Smooth muscle cell (in vitro differentiated cells): ENCODE measurements at regions not wholly inside any gene's neighbourhood (a gene's known extent, or its start where the extent isn't known, plus 50 kb on each side); places are given as distances from the start of the nearest gene placed in this dataset.

ENCODE experiments used
- DNase-seq: peaks from one replicate; lab custom pipeline; 2025; ENCODE audit not compliant: unreplicated experiment; lab: John Stamatoyannopoulos, UW
- H2AFZ ChIP-seq: fragments of 200-600 bp; sonication (generic); 2 replicates; pipeline ENCODE4 v1.6.0; 2016; ENCODE audit warnings: antibody characterized with exemption, low read depth, mild to moderate bottlenecking
- H3F3A ChIP-seq: fragments of 200-600 bp; sonication (generic); 2 replicates; pipeline ENCODE4 v1.6.0; 2017; ENCODE audit warnings: antibody characterized with exemption, low read depth
- H3K27ac ChIP-seq: fragments of 200-600 bp; sonication (generic); 2 replicates; pipeline ENCODE4 v1.5.1; 2016; ENCODE audit warnings: low read depth, mild to moderate bottlenecking
- H3K27me3 ChIP-seq: fragments of 200-600 bp; sonication (generic); 2 replicates; pipeline ENCODE4 v1.6.1; 2016; ENCODE audit warnings: low read depth, mild to moderate bottlenecking
- H3K36me3 ChIP-seq: fragments of 200-600 bp; sonication (generic); 2 replicates; pipeline ENCODE4 v1.5.1; 2016; ENCODE audit warnings: low read depth
- H3K4me1 ChIP-seq: fragments of 200-600 bp; sonication (generic); 2 replicates; pipeline ENCODE4 v1.5.1; 2016; ENCODE audit warnings: low read depth
- H3K4me2 ChIP-seq: fragments of 200-600 bp; sonication (generic); 2 replicates; pipeline ENCODE4 v1.6.0; 2016; ENCODE audit warnings: mild to moderate bottlenecking
- H3K4me3 ChIP-seq: fragments of 200-600 bp; sonication (generic); 2 replicates; pipeline ENCODE4 v1.5.1; 2016; ENCODE audit warnings: mild to moderate bottlenecking
- H3K79me2 ChIP-seq: fragments of 200-600 bp; sonication (generic); 2 replicates; pipeline ENCODE4 v1.6.0; 2016; ENCODE audit warnings: low read depth, mild to moderate bottlenecking
- H3K9ac ChIP-seq: fragments of 200-600 bp; sonication (generic); 2 replicates; pipeline ENCODE4 v1.6.0; 2016; ENCODE audit warnings: low read depth
- H3K9me3 ChIP-seq: fragments of 200-600 bp; sonication (generic); replicated peaks from 2 replicates; pipeline ENCODE4 v1.5.1; 2016; ENCODE audit warnings: low read depth
- H4K20me1 ChIP-seq: fragments of 200-600 bp; sonication (generic); 2 replicates; pipeline ENCODE4 v1.6.0; 2016; ENCODE audit warnings: low read depth
- WGBS: methylation state at CpG from one replicate; pipeline ENCODE4 v1.1.7; 2016; ENCODE audit warnings: low lambda C conversion rate; 5-methylcytosine and 5-hydroxymethylcytosine counted together
- TF ChIP-seq, protein P1 (sequence below): fragments of 200-600 bp; sonication (generic); IDR thresholded peaks from 2 replicates; pipeline ENCODE4 v1.5.1; 2017; ENCODE audit warnings: borderline replicate concordance, mild to moderate bottlenecking, antibody characterized with exemption; ENCODE audit not compliant: insufficient read depth, poor library complexity, severe bottlenecking

DNA sequence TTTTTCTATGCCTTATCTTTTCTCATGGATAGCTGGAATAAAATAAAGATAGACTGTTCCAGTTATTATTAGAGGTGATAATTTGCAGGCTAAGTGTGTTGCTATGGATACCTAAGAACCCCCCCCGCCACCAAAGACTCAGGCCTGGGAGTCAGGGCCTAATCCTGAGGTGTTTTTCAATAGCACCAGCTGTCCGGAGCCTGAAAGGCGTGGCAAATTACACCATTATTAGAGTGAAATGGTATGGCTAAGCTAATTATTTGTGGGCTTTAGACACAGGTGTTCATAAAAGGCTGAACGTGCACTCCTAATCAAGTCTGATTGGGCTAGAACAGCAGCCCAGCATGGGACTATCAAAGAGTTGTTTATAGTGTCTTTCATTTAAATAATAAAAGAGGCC, 293.2 kb upstream of the DCC start:
- no peak for DNase-seq
- Histone ChIP-seq H3K9ac (no peak overlapping the region), H2AFZ (no peak overlapping the region), H3K4me1 (peaks cover 23% of the 10 kb centered on the region), H3F3A (no peaks in the 10 kb centered on the region), H3K27ac (no peak overlapping the region), H3K27me3 (no peaks in the 10 kb centered on the region), H3K4me3 (no peak overlapping the region), H3K36me3 (no peaks in the 10 kb centered on the region), H3K9me3 (no peaks in the 10 kb centered on the region), H3K4me2 (no peak overlapping the region), H4K20me1 (no peaks in the 10 kb centered on the region), H3K79me2 (no peaks in the 10 kb centered on the region)
- TF ChIP-seq, protein P1, sequence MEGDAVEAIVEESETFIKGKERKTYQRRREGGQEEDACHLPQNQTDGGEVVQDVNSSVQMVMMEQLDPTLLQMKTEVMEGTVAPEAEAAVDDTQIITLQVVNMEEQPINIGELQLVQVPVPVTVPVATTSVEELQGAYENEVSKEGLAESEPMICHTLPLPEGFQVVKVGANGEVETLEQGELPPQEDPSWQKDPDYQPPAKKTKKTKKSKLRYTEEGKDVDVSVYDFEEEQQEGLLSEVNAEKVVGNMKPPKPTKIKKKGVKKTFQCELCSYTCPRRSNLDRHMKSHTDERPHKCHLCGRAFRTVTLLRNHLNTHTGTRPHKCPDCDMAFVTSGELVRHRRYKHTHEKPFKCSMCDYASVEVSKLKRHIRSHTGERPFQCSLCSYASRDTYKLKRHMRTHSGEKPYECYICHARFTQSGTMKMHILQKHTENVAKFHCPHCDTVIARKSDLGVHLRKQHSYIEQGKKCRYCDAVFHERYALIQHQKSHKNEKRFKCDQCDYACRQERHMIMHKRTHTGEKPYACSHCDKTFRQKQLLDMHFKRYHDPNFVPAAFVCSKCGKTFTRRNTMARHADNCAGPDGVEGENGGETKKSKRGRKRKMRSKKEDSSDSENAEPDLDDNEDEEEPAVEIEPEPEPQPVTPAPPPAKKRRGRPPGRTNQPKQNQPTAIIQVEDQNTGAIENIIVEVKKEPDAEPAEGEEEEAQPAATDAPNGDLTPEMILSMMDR: no peak
- 82% methylated on average over 4 of the region's 4 CpGs for WGBS

DNA sequence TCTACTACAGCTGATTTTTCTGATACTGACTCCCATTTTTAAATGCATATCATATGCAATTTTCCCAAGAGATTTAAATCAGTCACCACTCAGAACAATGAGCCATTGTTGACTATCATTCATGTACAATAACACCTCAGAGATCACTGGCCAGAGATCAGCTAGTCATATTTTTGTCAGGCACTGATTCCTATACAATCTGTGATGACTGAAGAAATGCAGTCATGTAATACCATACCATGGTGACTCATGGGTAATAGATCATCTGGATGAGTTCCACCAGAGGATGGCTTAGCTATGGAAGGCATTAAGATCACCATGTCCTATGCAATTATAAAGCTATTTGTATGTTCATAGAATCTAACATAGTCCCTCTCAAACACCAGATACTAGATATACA, 285.7 kb upstream of the DCC start:
- no peak overlapping the region for H3K4me2 ChIP-seq

DNA sequence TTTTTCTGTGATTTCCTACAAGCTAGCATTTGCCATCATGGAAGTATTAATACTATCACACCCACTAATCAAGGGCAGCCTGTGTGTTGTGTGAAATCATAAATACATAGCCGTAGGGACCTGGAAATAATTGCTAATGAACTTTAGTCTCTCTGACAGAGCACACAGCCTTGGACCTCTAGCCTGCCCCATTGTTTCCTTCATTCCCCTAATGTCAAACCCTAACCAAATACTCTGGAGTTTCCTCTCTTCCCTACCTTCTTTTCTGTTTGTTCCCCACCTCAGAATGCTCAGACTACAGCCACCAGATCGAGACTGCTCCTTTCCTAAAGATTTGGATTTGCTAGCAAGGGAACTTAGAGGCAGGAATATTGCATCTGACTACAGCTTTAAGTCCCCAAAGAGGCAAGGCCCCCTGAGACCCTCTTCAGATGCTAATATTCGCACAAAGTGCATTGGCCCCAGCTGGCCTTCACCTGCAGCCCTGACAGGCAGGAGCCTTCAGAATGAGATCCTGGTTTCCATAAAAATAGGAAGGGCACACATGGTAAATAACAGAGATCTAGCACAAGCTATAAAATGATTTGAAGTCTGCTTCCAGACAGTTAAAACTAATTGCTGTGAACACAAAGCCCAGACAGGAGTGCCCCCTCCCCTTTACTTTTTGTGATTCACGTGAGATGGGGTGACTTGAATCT, 279.2 kb upstream of the DCC start:
- H3K9me3 ChIP-seq: no peaks in the 10 kb centered on the region
- 53% methylated on average over 4 of the region's 4 CpGs for WGBS
- H3K4me2 ChIP-seq: no peak overlapping the region
- H3K27me3 ChIP-seq: no peaks in the 10 kb centered on the region
- no peak overlapping the region for H3K4me3 ChIP-seq
- H3K79me2 ChIP-seq: no peaks in the 10 kb centered on the region
- H2AFZ ChIP-seq: no peak overlapping the region
- TF ChIP-seq, protein P1: no peak
- no peaks in the 10 kb centered on the region for H3F3A ChIP-seq
- DNase-seq: no peak
- no peaks in the 10 kb centered on the region for H4K20me1 ChIP-seq
- H3K4me1 ChIP-seq: no peaks in the 10 kb centered on the region
- no peaks in the 10 kb centered on the region for H3K36me3 ChIP-seq
- H3K9ac ChIP-seq: no peak overlapping the region
- no peak overlapping the region for H3K27ac ChIP-seq

More for the DNA sequence above, 285.7 kb upstream of the DCC start:
- H2AFZ ChIP-seq: no peak overlapping the region
- H3F3A ChIP-seq: no peaks in the 10 kb centered on the region
- H3K4me1 ChIP-seq: no peaks in the 10 kb centered on the region
- H3K9ac ChIP-seq: no peak overlapping the region
- H3K9me3 ChIP-seq: no peaks in the 10 kb centered on the region
- H3K4me3 ChIP-seq: no peak overlapping the region
- no peaks in the 10 kb centered on the region for H3K27me3 ChIP-seq
- DNase-seq: no peak
- no peak overlapping the region for H3K27ac ChIP-seq
- H3K79me2 ChIP-seq: no peaks in the 10 kb centered on the region
- TF ChIP-seq, protein P1: no peak
- H4K20me1 ChIP-seq: no peaks in the 10 kb centered on the region
- no peaks in the 10 kb centered on the region for H3K36me3 ChIP-seq

DNA sequence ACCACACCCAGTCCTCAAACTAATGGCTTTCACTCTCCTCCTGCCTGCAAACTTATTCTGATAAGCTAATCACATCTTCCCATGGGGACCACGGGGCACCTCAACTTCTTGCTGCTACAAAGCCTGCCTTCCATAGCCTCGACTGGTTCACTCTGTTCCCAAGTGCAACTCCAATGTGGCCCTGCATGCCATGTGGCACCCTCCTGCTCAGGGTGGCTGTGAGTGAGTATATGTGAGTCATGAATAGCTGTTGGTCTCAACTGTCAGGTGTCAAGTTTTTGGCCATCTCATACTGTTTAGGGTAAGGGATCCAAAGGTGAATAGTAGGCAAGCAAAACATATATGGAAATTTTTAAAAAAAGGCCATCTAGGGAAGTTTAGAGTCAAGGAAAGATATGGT, 276.1 kb upstream of the DCC start:
- H3K9ac ChIP-seq: no peak overlapping the region
- H3K79me2 ChIP-seq: no peaks in the 10 kb centered on the region
- H3K4me1 ChIP-seq: no peaks in the 10 kb centered on the region
- no peak overlapping the region for H3K4me2 ChIP-seq
- no peaks in the 10 kb centered on the region for H3F3A ChIP-seq
- H4K20me1 ChIP-seq: no peaks in the 10 kb centered on the region
- H3K36me3 ChIP-seq: no peaks in the 10 kb centered on the region
- no peaks in the 10 kb centered on the region for H3K27me3 ChIP-seq
- no peak for DNase-seq
- TF ChIP-seq, protein P1: no peak
- WGBS: 80% methylated on average over 2 of the region's 2 CpGs
- H3K27ac ChIP-seq: no peak overlapping the region
- H2AFZ ChIP-seq: no peak overlapping the region
- H3K9me3 ChIP-seq: no peaks in the 10 kb centered on the region
- H3K4me3 ChIP-seq: no peak overlapping the region
